Fibroblast of lung (primary cell): ENCODE measurements at regions not wholly inside any gene's neighbourhood (a gene's known extent, or its start where the extent isn't known, plus 50 kb on each side); places are given as distances from the start of the nearest gene placed in this dataset.

Experiments
- DNase-seq, 2 donors: peaks; one replicate each; pipeline versions ENCODE4 v3.0.0 to v3.0.0-alpha.2; 2010; ENCODE audit warnings: low read depth in 2 of 2
- H2AFZ ChIP-seq: 2 replicates; pipeline ENCODE4 v1.5.1; 2012; ENCODE audit warnings: low read length, control low read depth, inconsistent platforms
- H3K27ac ChIP-seq: 2 replicates; pipeline ENCODE4 v1.5.1; 2011; ENCODE audit warnings: low read length, control low read depth; ENCODE audit not compliant: insufficient read depth
- H3K27me3 ChIP-seq: 2 replicates; pipeline ENCODE4 v1.5.1; 2011; ENCODE audit warnings: mild to moderate bottlenecking, low read length; ENCODE audit not compliant: control insufficient read depth, insufficient read depth
- H3K36me3 ChIP-seq: 2 replicates; pipeline ENCODE4 v1.5.1; 2011; ENCODE audit warnings: low read length; ENCODE audit not compliant: control insufficient read depth, insufficient read depth
- H3K4me1 ChIP-seq: 2 replicates; pipeline ENCODE4 v1.5.1; 2011; ENCODE audit warnings: low read length; ENCODE audit not compliant: control insufficient read depth, insufficient read depth; ENCODE audit errors: extremely low read depth
- H3K4me2 ChIP-seq: 2 replicates; pipeline ENCODE4 v1.5.1; 2011; ENCODE audit warnings: low read length, control low read depth; ENCODE audit not compliant: insufficient read depth; ENCODE audit errors: extremely low read depth
- H3K4me3 ChIP-seq, 4 experiments: fragments of 200-600 bp in 1 of 4; sonication (generic) in 1 of 4; replicated peaks in 1 of 4; 2 replicates each; pipeline ENCODE4 v1.5.1; 2011 to 2016; ENCODE audit warnings: low read length in 4 of 4, low read depth in 3 of 4, mild to moderate bottlenecking in 3 of 4, control low read depth in 2 of 4, inconsistent platforms in 1 of 4, mixed read lengths in 1 of 4; ENCODE audit not compliant: insufficient read depth in 1 of 4; ENCODE audit errors: control extremely low read depth in 1 of 4
- H3K79me2 ChIP-seq: 2 replicates; pipeline ENCODE4 v1.5.1; 2012; ENCODE audit warnings: mild to moderate bottlenecking, low read length, inconsistent platforms; ENCODE audit not compliant: control insufficient read depth, insufficient read depth
- H3K9ac ChIP-seq: 2 replicates; pipeline ENCODE4 v1.5.1; 2011; ENCODE audit warnings: mild to moderate bottlenecking, low read length, control low read depth; ENCODE audit not compliant: insufficient read depth
- H3K9me3 ChIP-seq: 2 replicates; pipeline ENCODE4 v1.5.1; 2012; ENCODE audit warnings: low read depth, low read length; ENCODE audit not compliant: control insufficient read depth, insufficient read depth
- H4K20me1 ChIP-seq: 2 replicates; pipeline ENCODE4 v1.5.1; 2011; ENCODE audit warnings: low read length; ENCODE audit not compliant: control insufficient read depth, insufficient read depth; ENCODE audit errors: extremely low read depth
- EZH2 ChIP-seq: IDR thresholded peaks from 2 replicates; pipeline ENCODE4 v1.5.1; 2012; ENCODE audit warnings: low read length, control low read depth, mild to moderate bottlenecking; ENCODE audit errors: missing control alignments
- TF ChIP-seq, protein P1 (sequence below), 2 donors: IDR thresholded peaks in 1 of 2; conservative IDR thresholded peaks in 1 of 2; 1 replicate in 1 of 2; 2 replicates in 1 of 2; pipeline ENCODE4 v1.5.1; 2011 to 2012; ENCODE audit warnings: low read length in 2 of 2, control low read depth in 1 of 2, inconsistent platforms in 1 of 2, low read depth in 1 of 2, mild to moderate bottlenecking in 1 of 2

DNA sequence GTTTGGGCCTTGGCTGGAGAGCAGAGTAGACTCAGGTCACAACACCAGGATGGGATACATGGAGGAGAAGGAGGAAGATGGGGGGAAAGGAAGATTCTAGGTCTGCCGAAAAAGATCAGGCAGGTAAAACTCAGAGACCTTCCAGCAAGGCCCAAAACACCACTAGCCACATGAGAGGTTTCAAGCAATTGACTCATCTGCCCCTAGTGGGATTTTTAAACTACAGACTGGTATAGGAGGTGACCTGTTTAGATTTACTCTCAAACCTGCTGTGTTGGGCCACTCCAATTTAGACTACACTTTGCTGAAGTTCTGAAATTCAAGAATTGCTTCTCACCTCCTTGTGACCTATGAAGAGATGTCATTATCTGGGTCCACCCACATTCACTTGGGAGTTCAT, 236.9 kb upstream of the SASH1 start:
- no peaks in the 10 kb centered on the region for H3K9me3 ChIP-seq
- H4K20me1 ChIP-seq, result no peaks in the 10 kb centered on the region
- no peak overlapping the region for H3K27ac ChIP-seq
- no peaks in the 10 kb centered on the region for H3K79me2 ChIP-seq
- H2AFZ ChIP-seq, result no peak overlapping the region
- H3K4me2 ChIP-seq, result no peak overlapping the region
- H3K27me3 ChIP-seq, result no peaks in the 10 kb centered on the region
- DNase-seq, result no peak
- H3K9ac ChIP-seq, result no peak overlapping the region
- H3K36me3 ChIP-seq, result no peaks in the 10 kb centered on the region
- H3K4me3 ChIP-seq, result no peak overlapping the region
- TF ChIP-seq, protein P1, sequence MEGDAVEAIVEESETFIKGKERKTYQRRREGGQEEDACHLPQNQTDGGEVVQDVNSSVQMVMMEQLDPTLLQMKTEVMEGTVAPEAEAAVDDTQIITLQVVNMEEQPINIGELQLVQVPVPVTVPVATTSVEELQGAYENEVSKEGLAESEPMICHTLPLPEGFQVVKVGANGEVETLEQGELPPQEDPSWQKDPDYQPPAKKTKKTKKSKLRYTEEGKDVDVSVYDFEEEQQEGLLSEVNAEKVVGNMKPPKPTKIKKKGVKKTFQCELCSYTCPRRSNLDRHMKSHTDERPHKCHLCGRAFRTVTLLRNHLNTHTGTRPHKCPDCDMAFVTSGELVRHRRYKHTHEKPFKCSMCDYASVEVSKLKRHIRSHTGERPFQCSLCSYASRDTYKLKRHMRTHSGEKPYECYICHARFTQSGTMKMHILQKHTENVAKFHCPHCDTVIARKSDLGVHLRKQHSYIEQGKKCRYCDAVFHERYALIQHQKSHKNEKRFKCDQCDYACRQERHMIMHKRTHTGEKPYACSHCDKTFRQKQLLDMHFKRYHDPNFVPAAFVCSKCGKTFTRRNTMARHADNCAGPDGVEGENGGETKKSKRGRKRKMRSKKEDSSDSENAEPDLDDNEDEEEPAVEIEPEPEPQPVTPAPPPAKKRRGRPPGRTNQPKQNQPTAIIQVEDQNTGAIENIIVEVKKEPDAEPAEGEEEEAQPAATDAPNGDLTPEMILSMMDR (conservative IDR thresholded peaks at IDR 0.05 in 1 of 2, IDR thresholded peaks at IDR 0.05 in 1 of 2; ENCODE audit: low read depth in 1 of 2, low read length in 2 of 2), result no peak
- TF ChIP-seq EZH2, result no peak
- H3K4me1 ChIP-seq, result no peaks in the 10 kb centered on the region

DNA sequence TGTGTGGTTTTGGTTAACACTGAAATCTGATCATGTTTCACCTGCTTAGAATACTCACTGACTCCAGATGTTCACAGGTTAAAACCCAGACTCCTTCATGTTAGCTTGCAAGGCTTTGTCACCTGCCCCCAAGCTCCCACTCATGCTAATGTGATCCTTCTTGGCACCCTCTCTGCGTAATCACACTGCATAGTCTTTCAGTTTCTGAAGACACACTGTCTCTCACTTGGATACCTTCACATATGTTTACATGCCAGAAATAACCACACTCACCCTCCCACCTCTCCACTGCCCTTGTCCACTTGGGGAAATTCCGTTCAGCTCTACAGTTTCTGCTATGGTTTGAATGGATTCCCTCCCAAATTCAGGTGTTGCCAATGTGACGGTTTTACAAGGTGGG, 234.7 kb upstream of the SASH1 start:
- Histone ChIP-seq H3K9me3 (no peaks in the 10 kb centered on the region), H3K4me2 (no peak overlapping the region), H3K27ac (no peak overlapping the region), H3K36me3 (no peaks in the 10 kb centered on the region), H3K27me3 (no peaks in the 10 kb centered on the region), H4K20me1 (no peaks in the 10 kb centered on the region), H3K4me1 (no peaks in the 10 kb centered on the region), H3K9ac (no peak overlapping the region), H3K4me3 (no peak overlapping the region), H2AFZ (no peak overlapping the region), H3K79me2 (no peaks in the 10 kb centered on the region)
- no peak for DNase-seq
- no peak for TF ChIP-seq EZH2
- TF ChIP-seq, protein P1 (conservative IDR thresholded peaks at IDR 0.05 in 1 of 2, IDR thresholded peaks at IDR 0.05 in 1 of 2; ENCODE audit: low read depth in 1 of 2, low read length in 2 of 2), result no peak

DNA sequence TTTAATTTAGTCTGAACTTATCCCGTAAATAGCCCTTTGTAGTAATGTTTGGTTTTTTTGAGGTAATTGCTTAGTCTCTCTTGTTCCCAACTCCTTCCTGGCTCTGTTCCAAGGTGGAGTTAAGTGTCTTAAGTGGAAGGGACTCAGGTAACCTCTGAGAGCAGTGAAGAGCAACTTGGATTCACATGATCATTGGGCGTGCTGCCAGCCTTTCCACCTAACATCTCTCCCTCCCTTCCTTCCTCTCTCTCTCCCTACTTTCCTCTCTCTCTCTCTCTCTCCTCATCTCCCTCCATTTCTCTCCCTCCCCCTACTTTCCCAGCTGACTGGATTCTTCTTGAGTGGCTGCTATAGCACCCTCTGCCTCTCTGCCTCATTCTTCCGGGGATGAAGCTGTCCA, 232.9 kb upstream of the SASH1 start:
- TF ChIP-seq, protein P1 (conservative IDR thresholded peaks at IDR 0.05 in 1 of 2, IDR thresholded peaks at IDR 0.05 in 1 of 2; ENCODE audit: low read depth in 1 of 2, low read length in 2 of 2), result no peak
- no peak for TF ChIP-seq EZH2
- peak in 1 of 2 donors; percentile 1 for DNase-seq
- H4K20me1 ChIP-seq, result no peaks in the 10 kb centered on the region
- no peaks in the 10 kb centered on the region for H3K9me3 ChIP-seq
- no peaks in the 10 kb centered on the region for H3K27me3 ChIP-seq
- no peaks in the 10 kb centered on the region for H3K36me3 ChIP-seq
- no peaks in the 10 kb centered on the region for H3K4me1 ChIP-seq
- H3K9ac ChIP-seq, result no peak overlapping the region
- H3K4me3 ChIP-seq, result no peak overlapping the region
- no peaks in the 10 kb centered on the region for H3K79me2 ChIP-seq
- no peak overlapping the region for H3K4me2 ChIP-seq
- H3K27ac ChIP-seq, result no peak overlapping the region
- H2AFZ ChIP-seq, result no peak overlapping the region
